HepG2 (cell line): ENCODE measurements at regions not wholly inside any gene's neighbourhood (a gene's known extent, or its start where the extent isn't known, plus 50 kb on each side); places are given as distances from the start of the nearest gene placed in this dataset.

Source experiments
- ATAC-seq: fragments of 200-7000 bp; cut with Tn5 transposase; 3 replicates; pipeline ENCODE4 v1.9.1; 2020; ENCODE audit warnings: mild to moderate bottlenecking, moderate library complexity
- BruUV-seq: library from RNA; stranded (reverse); fragments of 400-500 nt; replicated peaks from 2 replicates; lab custom pipeline; 2021; lab: Mats Ljungman, UMichigan
- CTCF ChIA-PET: fragments of 300-600 bp; formaldehyde crosslinking; extraction: SDS; loops from one replicate; lab custom pipeline; 2021; ENCODE audit warnings: low total read pairs, inconsistent platforms, low intra/inter-chr PET ratio; lab: Yijun Ruan, JAX
- POLR2A ChIA-PET: fragments of 350-600 bp; sonication (Branson Sonifier 250); formaldehyde crosslinking; loops from one replicate; lab custom pipeline; 2020; ENCODE audit warnings: antibody characterized with exemption, inconsistent platforms; lab: Yijun Ruan, JAX
- DNase-seq: peaks from one replicate; pipeline ENCODE4 v3.0.0-alpha.2; 2015; ENCODE audit warnings: low spot score
- FAIRE-seq: peaks from 3 replicates; lab custom pipeline; 2011; peaks lifted over from hg19 to GRCh38; lab: Jason Lieb, UNC
- H2AFZ ChIP-seq: one replicate; pipeline ENCODE4 v1.6.1; 2011; ENCODE audit warnings: low read length, inconsistent platforms
- H3K27ac ChIP-seq: fragments of 300-600 bp; 3 replicates; pipeline ENCODE4 v1.8.0; 2011; ENCODE audit warnings: mixed run types, mild to moderate bottlenecking, mixed read lengths, low read length, inconsistent platforms; ENCODE audit not compliant: insufficient read depth; ENCODE audit errors: extremely low read length
- H3K27me3 ChIP-seq, 2 experiments: fragments of 200-600 bp in 1 of 2; 2 replicates in 1 of 2; 3 replicates in 1 of 2; pipeline versions ENCODE4 v1.6.0 to v1.8.0; 2011; ENCODE audit warnings: low read length in 2 of 2, mild to moderate bottlenecking in 2 of 2, moderate library complexity in 2 of 2, inconsistent platforms in 1 of 2; ENCODE audit not compliant: insufficient read depth in 2 of 2, control insufficient read depth in 1 of 2
- H3K36me3 ChIP-seq, 2 experiments: fragments of 200-600 bp in 1 of 2; replicated peaks in 1 of 2; 2 replicates in 1 of 2; 3 replicates in 1 of 2; pipeline versions ENCODE4 v1.5.1 to v1.8.0; 2011; ENCODE audit warnings: low read length in 2 of 2, inconsistent platforms in 1 of 2; ENCODE audit not compliant: insufficient read depth in 2 of 2, control insufficient read depth in 1 of 2
- H3K4me1 ChIP-seq: 2 replicates; pipeline ENCODE4 v1.5.1; 2012; ENCODE audit warnings: low read length, inconsistent platforms; ENCODE audit not compliant: insufficient read depth
- H3K4me2 ChIP-seq: 2 replicates; pipeline ENCODE4 v1.6.0; 2011; ENCODE audit warnings: low read depth, low read length, inconsistent platforms
- H3K4me3 ChIP-seq, 3 experiments: fragments of 200-600 bp in 1 of 3; sonication (generic), shearing (Covaris generic) in 1 of 3; replicated peaks in 1 of 3; 2 replicates each; pipeline ENCODE4 v1.5.1; 2011 to 2016; ENCODE audit warnings: low read length in 3 of 3, inconsistent platforms in 2 of 3, low read depth in 2 of 3, mild to moderate bottlenecking in 2 of 3, control low read depth in 1 of 3, mixed read lengths in 1 of 3; ENCODE audit not compliant: insufficient read depth in 1 of 3
- H3K79me2 ChIP-seq: one replicate; pipeline ENCODE4 v1.6.1; 2011; ENCODE audit warnings: low read length, inconsistent platforms; ENCODE audit not compliant: insufficient read depth
- H3K9ac ChIP-seq: 2 replicates; pipeline ENCODE4 v1.6.0; 2011; ENCODE audit warnings: mild to moderate bottlenecking, low read depth, low read length, inconsistent platforms; ENCODE audit not compliant: insufficient read depth
- H3K9me3 ChIP-seq: 2 replicates; pipeline ENCODE4 v1.5.1; 2012; ENCODE audit warnings: mild to moderate bottlenecking, low read length
- H4K20me1 ChIP-seq: 2 replicates; pipeline ENCODE4 v1.6.0; 2011; ENCODE audit warnings: inconsistent platforms, mild to moderate bottlenecking, low read length, moderate library complexity; ENCODE audit not compliant: insufficient read depth
- ATF2 ChIP-seq: sonication (generic); formaldehyde crosslinking; IDR thresholded peaks from 2 replicates; pipeline ENCODE4 v1.4.0; 2020; ENCODE audit warnings: missing genetic modification reagents
- ATF6 ChIP-seq: sonication (generic); formaldehyde crosslinking; conservative IDR thresholded peaks from 2 replicates; pipeline ENCODE4 v1.4.0; 2020; ENCODE audit warnings: missing genetic modification reagents
- HES4 ChIP-seq: sonication (generic); formaldehyde crosslinking; IDR thresholded peaks from 2 replicates; pipeline ENCODE4 v1.9.0; 2021; ENCODE audit warnings: mild to moderate bottlenecking, missing genetic modification reagents, borderline replicate concordance
- MXD1 ChIP-seq: sonication (generic); formaldehyde crosslinking; IDR thresholded peaks from 2 replicates; pipeline ENCODE4 v1.4.0; 2020; ENCODE audit warnings: mild to moderate bottlenecking, missing genetic modification reagents
- RBAK ChIP-seq: sonication (generic); formaldehyde crosslinking; IDR thresholded peaks from 2 replicates; pipeline ENCODE4 v1.5.1; 2020; ENCODE audit warnings: mild to moderate bottlenecking, missing genetic modification reagents
- RELA ChIP-seq: sonication (generic); formaldehyde crosslinking; IDR thresholded peaks from 2 replicates; pipeline ENCODE4 v1.4.0; 2020; ENCODE audit warnings: missing genetic modification reagents
- ZBTB38 ChIP-seq: sonication (generic); formaldehyde crosslinking; IDR thresholded peaks from 2 replicates; pipeline ENCODE4 v1.5.1; 2020; ENCODE audit warnings: mild to moderate bottlenecking, missing genetic modification reagents
- ZNF431 ChIP-seq: sonication (generic); formaldehyde crosslinking; IDR thresholded peaks from 2 replicates; pipeline ENCODE4 v1.9.0; 2022; ENCODE audit warnings: missing genetic modification reagents, low read depth, mild to moderate bottlenecking, borderline replicate concordance
- ZNF460 ChIP-seq: sonication (generic); formaldehyde crosslinking; IDR thresholded peaks from 2 replicates; pipeline ENCODE4 v1.5.1; 2020; ENCODE audit warnings: missing genetic modification reagents, mild to moderate bottlenecking, borderline replicate concordance
- WGBS: methylation state at CpG from one replicate; pipeline ENCODE4 v1.1.6; 2017; ENCODE audit warnings: low lambda C conversion rate; 5-methylcytosine and 5-hydroxymethylcytosine counted together
- in situ Hi-C: cut with HindIII; loops from 2 replicates; pipeline ENCODE4 v1.10.0; 2017; ENCODE audit warnings: low pct_unique_long_range_greater_than_20kb; ENCODE audit not compliant: extremely low pct_ligation_motif_present
- intact Hi-C: fragments of 100-400 bp; cut with micrococcal nuclease; formaldehyde crosslinking; loops from one replicate; pipeline ENCODE4 v1.10.0; 2022; ENCODE audit not compliant: unreplicated experiment

- H3K79me2 ChIP-seq = no peaks in the 10 kb centered on the region
- H3K4me2 ChIP-seq = no peak overlapping the region
- ChIA-PET CTCF (no interaction called here), POLR2A (no interaction called here)
- H3K4me1 ChIP-seq = no peaks in the 10 kb centered on the region
- ATAC-seq = no peak
- intact Hi-C loops (no loop called here), in situ Hi-C loops (no loop called here)
- no peak overlapping the region for H3K4me3 ChIP-seq
- no peaks in the 10 kb centered on the region for H4K20me1 ChIP-seq
- H3K27ac ChIP-seq = no peak overlapping the region
- no peak for DNase-seq
- H3K36me3 ChIP-seq = no peaks in the 10 kb centered on the region
- TF ChIP-seq ZNF460 (CRISPR knock-in tag) = no peak
- no peak for TF ChIP-seq RBAK (CRISPR knock-in tag)
- no peak for TF ChIP-seq HES4 (CRISPR knock-in tag)
- TF ChIP-seq ATF2 (CRISPR knock-in tag) = no peak
- no peak for TF ChIP-seq MXD1 (CRISPR knock-in tag)
- TF ChIP-seq ATF6 (CRISPR knock-in tag) = no peak
- TF ChIP-seq ZNF431 (CRISPR knock-in tag) = no peak
- TF ChIP-seq ZBTB38 (CRISPR knock-in tag) = no peak
- no peak for TF ChIP-seq RELA (CRISPR knock-in tag)
- 5% methylated on average over 3 of the region's 3 CpGs for WGBS
- no peak for FAIRE-seq
- H3K9me3 ChIP-seq = no peaks in the 10 kb centered on the region
- H3K27me3 ChIP-seq = no peaks in the 10 kb centered on the region
- BruUV-seq = no TSS peak
- H3K9ac ChIP-seq = no peak overlapping the region
- no peak overlapping the region for H2AFZ ChIP-seq
These were observed 99.4 kb upstream of the ADTRP start for GRCh38 chr6:11878029-11878428.
